H1 (cell line): ENCODE measurements at regions not wholly inside any gene's neighbourhood (a gene's known extent, or its start where the extent isn't known, plus 50 kb on each side); places are given as distances from the start of the nearest gene placed in this dataset.

Source experiments
- CTCF ChIA-PET: fragments of 300-600 bp; sonication (Branson Sonifier 250); formaldehyde crosslinking; loops from one replicate; lab custom pipeline; 2021; ENCODE audit not compliant: partially characterized antibody; lab: Charles Lee
- POLR2A ChIA-PET: fragments of 300-600 bp; sonication (Branson Sonifier 250); formaldehyde crosslinking; loops from one replicate; lab custom pipeline; 2021; ENCODE audit warnings: inconsistent platforms; ENCODE audit not compliant: partially characterized antibody; lab: Charles Lee
- DNase-seq, 2 experiments: peaks; one replicate each; pipeline versions ENCODE4 v3.0.0 to v3.0.0-alpha.2; 2010 to 2022; ENCODE audit warnings: low spot score in 2 of 2, low read depth in 1 of 2, mixed read lengths in 1 of 2
- FAIRE-seq: peaks from 2 replicates; lab custom pipeline; 2011; peaks lifted over from hg19 to GRCh38; lab: Jason Lieb, UNC
- H2AFZ ChIP-seq: 2 replicates; pipeline ENCODE4 v1.8.1; 2012; ENCODE audit warnings: low read length, inconsistent platforms
- H2AK5ac ChIP-seq: 2 replicates; pipeline ENCODE4 v1.6.1; 2013; ENCODE audit warnings: low read depth, low read length
- H2BK120ac ChIP-seq: replicated peaks from 2 replicates; pipeline ENCODE3; 2013; ENCODE audit warnings: low read depth, low read length, inconsistent platforms
- H2BK12ac ChIP-seq: 2 replicates; pipeline ENCODE4 v1.6.1; 2013; ENCODE audit warnings: low read depth, low read length
- H2BK15ac ChIP-seq: 2 replicates; pipeline ENCODE4 v1.6.1; 2013; ENCODE audit warnings: low read length
- H2BK20ac ChIP-seq: 2 replicates; pipeline ENCODE4 v1.6.1; 2013; ENCODE audit warnings: low read length
- H2BK5ac ChIP-seq: 2 replicates; pipeline ENCODE4 v1.6.1; 2013; ENCODE audit warnings: low read depth, low read length
- H3K14ac ChIP-seq: 2 replicates; pipeline ENCODE4 v1.6.1; 2013; ENCODE audit warnings: inconsistent platforms; ENCODE audit not compliant: insufficient read length
- H3K18ac ChIP-seq: 2 replicates; pipeline ENCODE4 v1.6.1; 2013; ENCODE audit warnings: low read length; ENCODE audit errors: extremely low read depth
- H3K23ac ChIP-seq: 2 replicates; pipeline ENCODE4 v1.6.1; 2013; ENCODE audit warnings: inconsistent platforms; ENCODE audit not compliant: insufficient read length
- H3K23me2 ChIP-seq: 2 replicates; pipeline ENCODE4 v1.6.1; 2013; ENCODE audit warnings: low read depth, low read length
- H3K27ac ChIP-seq: 2 replicates; pipeline ENCODE4 v1.6.1; 2011; ENCODE audit warnings: low read depth, low read length, inconsistent platforms
- H3K27me3 ChIP-seq, 4 experiments: replicated peaks in 1 of 4; 1 replicate in 1 of 4; 2 replicates in 3 of 4; pipeline versions ENCODE4 v1.6.1 to v1.8.1; 2011 to 2013; ENCODE audit warnings: low read length in 3 of 4, mild to moderate bottlenecking in 3 of 4, inconsistent platforms in 2 of 4, mixed read lengths in 2 of 4, moderate library complexity in 1 of 4; ENCODE audit not compliant: control insufficient read depth in 3 of 4, insufficient read depth in 3 of 4; ENCODE audit errors: extremely low read depth in 1 of 4
- H3K36me3 ChIP-seq, 4 experiments: 2 replicates each; pipeline versions ENCODE4 v1.6.1 to v1.8.1; 2011 to 2013; ENCODE audit warnings: mild to moderate bottlenecking in 4 of 4, low read length in 3 of 4, moderate library complexity in 2 of 4, control low read depth in 1 of 4, inconsistent platforms in 1 of 4; ENCODE audit not compliant: insufficient read depth in 4 of 4, control insufficient read depth in 2 of 4
- H3K4ac ChIP-seq: replicated peaks from 2 replicates; pipeline ENCODE3; 2013; ENCODE audit warnings: low read length, low read depth, mixed read lengths, inconsistent platforms; ENCODE audit not compliant: insufficient read length
- H3K4me1 ChIP-seq, 4 experiments: replicated peaks in 1 of 4; 1 replicate in 1 of 4; 2 replicates in 3 of 4; pipeline versions ENCODE4 v1.6.1 to v1.8.1; 2011 to 2013; ENCODE audit warnings: low read length in 3 of 4, inconsistent platforms in 2 of 4, mixed read lengths in 1 of 4; ENCODE audit not compliant: insufficient read depth in 4 of 4, control insufficient read depth in 3 of 4
- H3K4me2 ChIP-seq, 2 experiments: 2 replicates each; pipeline versions ENCODE4 v1.6.1 to v1.8.1; 2011 to 2013; ENCODE audit warnings: low read depth in 2 of 2, low read length in 2 of 2, control low read depth in 1 of 2, inconsistent platforms in 1 of 2, mild to moderate bottlenecking in 1 of 2; ENCODE audit not compliant: insufficient read depth in 1 of 2
- H3K4me3 ChIP-seq, 4 experiments: fragments of 200-600, 300-600 bp in 1 of 4; sonication (generic), shearing (Covaris generic), sonication (Bioruptor Twin) in 1 of 4; 2 replicates each; pipeline versions ENCODE4 v1.5.1 to v1.8.1; 2011 to 2016; ENCODE audit warnings: low read length in 4 of 4, low read depth in 3 of 4, control low read depth in 2 of 4, inconsistent platforms in 2 of 4, mild to moderate bottlenecking in 2 of 4, mixed read lengths in 1 of 4, moderate library complexity in 1 of 4; ENCODE audit not compliant: insufficient read depth in 2 of 4; ENCODE audit errors: extremely low read depth in 1 of 4
- H3K56ac ChIP-seq: replicated peaks from 2 replicates; pipeline ENCODE3; 2013; ENCODE audit warnings: low read depth, mild to moderate bottlenecking, mixed read lengths, low read length, inconsistent platforms; ENCODE audit not compliant: insufficient read length
- H3K79me1 ChIP-seq: 2 replicates; pipeline ENCODE4 v1.6.1; 2013; ENCODE audit warnings: low read depth, low read length, control low read depth
- H3K79me2 ChIP-seq, 2 experiments: 2 replicates each; pipeline versions ENCODE4 v1.6.1 to v1.8.1; 2012 to 2013; ENCODE audit warnings: low read length in 2 of 2, mild to moderate bottlenecking in 2 of 2, inconsistent platforms in 1 of 2; ENCODE audit not compliant: insufficient read depth in 2 of 2, control insufficient read depth in 1 of 2
- H3K9ac ChIP-seq, 4 experiments: replicated peaks in 1 of 4; 1 replicate in 1 of 4; 2 replicates in 3 of 4; pipeline versions ENCODE4 v1.6.1 to v1.8.1; 2011 to 2013; ENCODE audit warnings: low read depth in 3 of 4, low read length in 3 of 4, control low read depth in 2 of 4, mild to moderate bottlenecking in 2 of 4, moderate library complexity in 2 of 4, inconsistent platforms in 1 of 4; ENCODE audit errors: extremely low read depth in 1 of 4
- H3K9me3 ChIP-seq, 2 experiments: 2 replicates each; pipeline versions ENCODE4 v1.6.1 to v1.8.1; 2012 to 2013; ENCODE audit warnings: mild to moderate bottlenecking in 2 of 2, moderate library complexity in 2 of 2, control low read depth in 1 of 2, inconsistent platforms in 1 of 2, low read depth in 1 of 2, low read length in 1 of 2, mixed read lengths in 1 of 2; ENCODE audit not compliant: insufficient read depth in 2 of 2
- H4K20me1 ChIP-seq, 2 experiments: replicated peaks in 1 of 2; 2 replicates each; pipeline versions ENCODE3 to v1.8.1; 2011 to 2013; ENCODE audit warnings: inconsistent platforms in 2 of 2, low read length in 2 of 2, mild to moderate bottlenecking in 1 of 2; ENCODE audit not compliant: insufficient read depth in 2 of 2, control insufficient read depth in 1 of 2
- H4K5ac ChIP-seq: 2 replicates; pipeline ENCODE4 v1.6.1; 2013; ENCODE audit warnings: low read length, low read depth, mixed read lengths, inconsistent platforms; ENCODE audit not compliant: insufficient read length
- H4K8ac ChIP-seq: 2 replicates; pipeline ENCODE4 v1.8.0; 2013; ENCODE audit warnings: mild to moderate bottlenecking, moderate library complexity, low read length, inconsistent platforms; ENCODE audit not compliant: insufficient read depth; ENCODE audit errors: extremely low read depth
- H4K91ac ChIP-seq: replicated peaks from 2 replicates; pipeline ENCODE3; 2013; ENCODE audit warnings: low read length, mixed read lengths, inconsistent platforms; ENCODE audit not compliant: insufficient read length
- BACH1 ChIP-seq: IDR thresholded peaks from 2 replicates; pipeline ENCODE4 v1.6.1; 2012; ENCODE audit warnings: low read length, improper control_type of control experiment
- CEBPB ChIP-seq: IDR thresholded peaks from 2 replicates; pipeline ENCODE4 v1.6.1; 2012; ENCODE audit warnings: low read depth, low read length
- CHD1 ChIP-seq: IDR thresholded peaks from 2 replicates; pipeline ENCODE4 v1.6.1; 2012; ENCODE audit warnings: low read depth, low read length, improper control_type of control experiment
- JUND ChIP-seq: IDR thresholded peaks from 2 replicates; pipeline ENCODE4 v1.6.1; 2011; ENCODE audit warnings: mild to moderate bottlenecking, improper control_type of control experiment, low read length
- KDM5A ChIP-seq: fragments of 200-600 bp; IDR thresholded peaks from 2 replicates; pipeline ENCODE4 v1.7.1; 2012; ENCODE audit warnings: mild to moderate bottlenecking, low read length, inconsistent platforms, mixed read lengths
- SP2 ChIP-seq: IDR thresholded peaks from 2 replicates; pipeline ENCODE4 v1.6.1; 2012; ENCODE audit warnings: mild to moderate bottlenecking, low read length, inconsistent platforms
- TAF1 ChIP-seq: IDR thresholded peaks from 2 replicates; pipeline ENCODE4 v1.6.1; 2011; ENCODE audit warnings: mild to moderate bottlenecking, low read depth, low read length
- WGBS, 2 experiments: shearing (Covaris generic) in 1 of 2; methylation state at CpG; one replicate each; pipeline versions ENCODE4 v1.1.6 to v1.1.7; 2013 to 2015; ENCODE audit warnings: low lambda C conversion rate in 2 of 2, mixed read lengths in 2 of 2, inconsistent platforms in 1 of 2, low coverage in 1 of 2, missing lambda C conversion rate in 1 of 2; ENCODE audit not compliant: insufficient replicate concordance in 2 of 2, insufficient coverage in 1 of 2, insufficient read length in 1 of 2; ENCODE audit errors: extremely low coverage in 1 of 2, missing lambda C conversion rate in 1 of 2; 5-methylcytosine and 5-hydroxymethylcytosine counted together

GRCh38 chr15:62880278-62880677, 162.3 kb upstream of the TPM1 start:
- Histone ChIP-seq H4K91ac (no peak overlapping the region), H3K9ac (no peak overlapping the region), H2BK5ac (no peak overlapping the region), H3K4ac (no peak overlapping the region), H3K23me2 (no peaks in the 10 kb centered on the region), H2BK12ac (no peak overlapping the region), H3K23ac (no peak overlapping the region), H3K9me3 (no peaks in the 10 kb centered on the region), H3K79me2 (no peaks in the 10 kb centered on the region), H3K4me1 (peaks cover under 1 to 15% (median 3%) of the 10 kb centered on the region in 4 experiments; a peak in 4 of 7 replicates), H3K14ac (no peak overlapping the region), H3K18ac (no peak overlapping the region), H2BK15ac (no peak overlapping the region), H3K27me3 (no peaks in the 10 kb centered on the region), H3K4me3 (no peak overlapping the region), H3K27ac (no peak overlapping the region), H2AFZ (no peak overlapping the region), H2BK120ac (no peak overlapping the region), H3K56ac (no peak overlapping the region), H4K20me1 (no peaks in the 10 kb centered on the region), H2AK5ac (no peak overlapping the region), H3K79me1 (no peaks in the 10 kb centered on the region), H4K8ac (no peak overlapping the region), H4K5ac (no peak overlapping the region), H3K36me3 (no peaks in the 10 kb centered on the region), H3K4me2 (no peak overlapping the region), H2BK20ac (no peak overlapping the region)
- ChIA-PET POLR2A (interaction anchor here (1.1 kb wide), 1 partner anchor 23 kb away, joined by 3 read pairs; no protein-coding TSS in a partner anchor), CTCF (no interaction called here)
- no peak for FAIRE-seq
- DNase-seq: no peak
- 73% methylated on average over 2 of the region's 2 CpGs; no CpG with 5 or more reads in 1 of the 2 experiments for WGBS, 2 experiments
- TF ChIP-seq CHD1 (no peak), BACH1 (no peak), TAF1 (no peak), SP2 (no peak), KDM5A (no peak), JUND (no peak), CEBPB (no peak)
